Heart left ventricle (tissue), 16 donors: ENCODE measurements at regions not wholly inside any gene's neighbourhood (a gene's known extent, or its start where the extent isn't known, plus 50 kb on each side); places are given as distances from the start of the nearest gene placed in this dataset.

Experiments
- ATAC-seq, 4 donors: fragments of 200-7000 bp; cut with Tn5 transposase; one replicate each; pipeline ENCODE4 v1.9.1; 2020 to 2022; ENCODE audit warnings: moderate library complexity in 4 of 4, mild to moderate bottlenecking in 3 of 4, moderate number of reproducible peaks in 1 of 4
- DNase-seq, 5 donors: peaks; one replicate each; pipeline ENCODE4 v3.0.0-alpha.2; 2020
- H3K27ac ChIP-seq, 12 donors: fragments of 200-600 bp; sonication (generic) in 4 of 12; one replicate each; pipeline versions ENCODE4 v1.5.0 to v1.8.0; 2016 to 2022; ENCODE audit warnings: mild to moderate bottlenecking in 2 of 12
- H3K27me3 ChIP-seq, 9 donors: fragments of 200-600 bp; sonication (generic) in 2 of 9; one replicate each; pipeline versions ENCODE4 v1.5.1 to v1.8.0; 2016 to 2022; ENCODE audit warnings: mild to moderate bottlenecking in 3 of 9
- H3K36me3 ChIP-seq, 9 donors: fragments of 200-600 bp; sonication (generic) in 2 of 9; one replicate each; pipeline versions ENCODE4 v1.5.0 to v1.8.0; 2018 to 2022; ENCODE audit warnings: mild to moderate bottlenecking in 2 of 9
- H3K4me1 ChIP-seq, 12 donors: fragments of 200-600 bp; sonication (generic) in 4 of 12; one replicate each; pipeline versions ENCODE4 v1.5.0 to v1.8.0; 2016 to 2022; ENCODE audit warnings: mild to moderate bottlenecking in 3 of 12
- H3K4me3 ChIP-seq, 12 donors: fragments of 200-600 bp; sonication (generic) in 4 of 12; one replicate each; pipeline versions ENCODE4 v1.5.0 to v1.8.0; 2017 to 2022; ENCODE audit warnings: mild to moderate bottlenecking in 9 of 12, moderate library complexity in 4 of 12
- H3K9me3 ChIP-seq, 12 donors: fragments of 200-600 bp; sonication (generic) in 4 of 12; one replicate each; pipeline versions ENCODE4 v1.5.0 to v1.8.0; 2016 to 2022; ENCODE audit warnings: mild to moderate bottlenecking in 1 of 12
- CTCF ChIP-seq, 12 donors: fragments of 200-600 bp; sonication (generic) in 4 of 12; IDR thresholded peaks; one replicate each; pipeline versions ENCODE4 v1.5.0 to v1.8.0; 2018 to 2022; ENCODE audit warnings: antibody characterized with exemption in 12 of 12, mild to moderate bottlenecking in 5 of 12
- POLR2A ChIP-seq, 2 donors: fragments of 450-650 bp; IDR thresholded peaks; one replicate each; pipeline ENCODE4 v1.6.1; 2017; ENCODE audit warnings: antibody characterized with exemption in 2 of 2, mild to moderate bottlenecking in 2 of 2, moderate library complexity in 2 of 2
- WGBS, 4 donors: extraction: QIAGEN DNeasy Blood & Tissue Kit in 2 of 4; methylation state at CpG; one replicate each; pipeline versions ENCODE4 v1.1.5 to v1.1.7; 2013 to 2018; 5-methylcytosine and 5-hydroxymethylcytosine counted together
- intact Hi-C, 10 donors: fragments of 100-400 bp; cut with DNase I; formaldehyde crosslinking; loops; one replicate each; pipeline versions ENCODE4 v1.11.1 to v1.14.2; 2022
- donor health status: ischemic (EF 13 %, LVEDD 7.1; RV severe dilation, severe dysfunction).
- donor health status: healthy with polysubstance abuse.
- donor health status: DM: no; HTN: yes; CAD: no.
- donor health status: DM: no; HTN: no; CAD: no.
- donor health status: ischemic (EF 25% LVEDD 6.9; RV normal size, moderate dysfunction).
- donor health status: ischemic (EF 25% LVEDD 5.7; RV mildly dilated, moderate dysfunction).
- donor health status: healthy.
- donor health status: DM: yes; HTN: yes; CAD: no.
- donor health status: ischemic (EF 35%, LVEDD 5.7; RV mildly dilated, moderate dysfunction).
- donor health status: nonischemic (EF 11% LVEDD 7.7; RV severe dilation, severe dysfunction).
- donor health status: DM: yes; HTN: yes; CAD: no.
- donor health status: PGD.
- donor health status: ischemic (EF 29% LVEDD 5.4; RV normal size, mild dysfunction).
- donor health status: nonischemic (EF 23%, LVEDD 6.1; RV moderate dilation, normal function).

- Histone ChIP-seq H3K27me3 (no peaks in the 10 kb centered on the region), H3K4me1 (no peaks in the 10 kb centered on the region), H3K36me3 (no peaks in the 10 kb centered on the region), H3K9me3 (peaks cover 0 to 9% (median 0%) of the 10 kb centered on the region in 12 donors), H3K27ac (no peak overlapping the region), H3K4me3 (no peak overlapping the region)
- intact Hi-C loops, result no loop called here
- no peak for TF ChIP-seq CTCF (IDR thresholded peaks at IDR 0.05)
- TF ChIP-seq POLR2A (IDR thresholded peaks at IDR 0.05), result no peak
- WGBS, 4 donors, result 84 to 96% (median 88%) methylated on average over 2 of the region's 2 CpGs
- ATAC-seq (no peak), DNase-seq (no peak)
These were observed 552.0 kb downstream of the C6orf118 start for GRCh38 chr6:164757451-164757850.

- intact Hi-C loops, result no loop called here
- Histone ChIP-seq H3K4me1 (no peaks in the 10 kb centered on the region), H3K36me3 (no peaks in the 10 kb centered on the region), H3K9me3 (peaks cover 0 to 9% (median 0%) of the 10 kb centered on the region in 12 donors), H3K4me3 (no peak overlapping the region), H3K27me3 (no peaks in the 10 kb centered on the region), H3K27ac (no peak overlapping the region)
- 64 to 78% (median 70%) methylated on average over 8 of the region's 8 CpGs for WGBS, 4 donors
- no peak for DNase-seq
- no peak for TF ChIP-seq CTCF (IDR thresholded peaks at IDR 0.05)
- TF ChIP-seq POLR2A (IDR thresholded peaks at IDR 0.05), result no peak
- no peak for ATAC-seq
These were observed 552.7 kb downstream of the C6orf118 start for GRCh38 chr6:164756723-164757122.

GRCh38 chr6:164756142-164756541, 553.3 kb downstream of the C6orf118 start:
- whole genome bisulfite sequencing, 4 donors, result 54 to 60% (median 56%) methylated on average over 3 of the region's 3 CpGs
- Histone ChIP-seq H3K4me1 (no peaks in the 10 kb centered on the region), H3K27me3 (no peaks in the 10 kb centered on the region), H3K4me3 (no peak overlapping the region), H3K36me3 (no peaks in the 10 kb centered on the region), H3K9me3 (peaks cover 0 to 4% (median 0%) of the 10 kb centered on the region in 12 donors), H3K27ac (no peak overlapping the region)
- ATAC-seq (peak in 1 of 4 donors; percentile 32), DNase-seq (no peak)
- intact Hi-C loops, result no loop called here
- TF ChIP-seq POLR2A (IDR thresholded peaks at IDR 0.05), result no peak
- no peak for TF ChIP-seq CTCF (IDR thresholded peaks at IDR 0.05)

- TF ChIP-seq POLR2A (IDR thresholded peaks at IDR 0.05) (no peak), CTCF (IDR thresholded peaks at IDR 0.05) (no peak)
- H3K4me3 ChIP-seq, result no peak overlapping the region
These were observed 555.9 kb downstream of the C6orf118 start for GRCh38 chr6:164753517-164753916.

More at GRCh38 chr6:164753517-164753916, 555.9 kb downstream of the C6orf118 start:
- no peak overlapping the region for H3K27ac ChIP-seq
- H3K4me1 ChIP-seq, result no peaks in the 10 kb centered on the region
- H3K9me3 ChIP-seq, result no peaks in the 10 kb centered on the region
- ATAC-seq (no peak), DNase-seq (no peak)
- intact Hi-C loops, result no loop called here
- H3K27me3 ChIP-seq, result no peaks in the 10 kb centered on the region
- H3K36me3 ChIP-seq, result no peaks in the 10 kb centered on the region
